IPS-15b (cell line): ENCODE measurements at regions not wholly inside any gene's neighbourhood (a gene's known extent, or its start where the extent isn't known, plus 50 kb on each side); places are given as distances from the start of the nearest gene placed in this dataset.
A peak's percentile ranks its signal among the peaks of the same experiment; 100 is the strongest.

Experiments used
- H3K27me3 ChIP-seq: one replicate; pipeline ENCODE4 v1.6.1; 2013; ENCODE audit warnings: low read length; ENCODE audit not compliant: control insufficient read depth, insufficient read depth
- H3K36me3 ChIP-seq: one replicate; pipeline ENCODE4 v1.6.1; 2013; ENCODE audit warnings: low read length; ENCODE audit not compliant: control insufficient read depth, insufficient read depth
- H3K4me1 ChIP-seq: one replicate; pipeline ENCODE4 v1.6.1; 2013; ENCODE audit warnings: mild to moderate bottlenecking, low read length; ENCODE audit not compliant: control insufficient read depth, insufficient read depth
- H3K4me3 ChIP-seq: one replicate; pipeline ENCODE4 v1.5.1; 2013; ENCODE audit warnings: low read depth, low read length
- H3K9ac ChIP-seq: one replicate; pipeline ENCODE4 v1.6.1; 2013; ENCODE audit warnings: low read depth, mild to moderate bottlenecking, low read length
- H3K9me3 ChIP-seq: one replicate; pipeline ENCODE4 v1.6.1; 2013; ENCODE audit warnings: mild to moderate bottlenecking, low read length; ENCODE audit not compliant: control insufficient read depth, insufficient read depth

DNA sequence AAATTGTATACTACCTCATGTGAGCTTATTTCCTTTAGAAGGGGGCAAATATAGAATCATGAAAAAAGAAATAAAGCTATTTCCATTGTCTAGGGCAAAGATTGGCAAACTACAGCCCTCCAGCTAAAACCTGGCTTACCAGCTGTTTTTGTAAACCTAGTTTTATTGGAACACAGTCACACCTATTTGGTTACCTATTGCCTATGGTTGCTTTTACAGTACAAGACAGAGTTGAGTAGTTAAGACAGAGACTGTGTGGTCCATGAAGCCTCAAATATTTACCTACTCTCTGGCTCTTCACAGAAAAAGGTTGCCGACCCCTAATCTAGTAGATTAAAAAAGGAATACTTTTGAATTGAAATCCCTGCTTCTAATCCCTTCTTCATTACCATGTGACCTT is 88.8 kb upstream of the ENPP6 start:
- Histone ChIP-seq H3K4me3 (no peak overlapping the region), H3K9me3 (no peaks in the 10 kb centered on the region), H3K36me3 (no peaks in the 10 kb centered on the region), H3K4me1 (no peaks in the 10 kb centered on the region), H3K27me3 (no peaks in the 10 kb centered on the region), H3K9ac (no peak overlapping the region)

DNA sequence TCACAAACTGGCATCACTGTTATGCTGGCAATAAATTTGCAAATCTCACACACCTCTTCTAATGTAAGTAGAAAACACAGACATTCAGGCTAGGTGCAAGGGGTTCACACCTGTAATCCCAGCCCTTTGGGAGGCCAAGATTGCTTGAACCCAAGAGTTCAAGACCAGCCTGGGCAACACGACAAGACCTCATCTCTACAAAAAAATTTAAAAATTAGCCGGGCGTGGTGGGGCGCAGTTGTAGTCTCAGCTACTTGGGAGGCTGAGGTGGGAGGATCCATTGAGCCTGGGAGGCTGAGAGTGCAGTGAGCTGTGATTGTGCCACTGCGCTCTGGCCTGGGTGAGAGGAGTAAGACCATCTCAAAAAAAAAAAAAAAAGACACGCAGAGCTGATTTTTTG is 83.1 kb upstream of the ENPP6 start:
- no peaks in the 10 kb centered on the region for H3K4me1 ChIP-seq
- H3K9ac ChIP-seq, result no peak overlapping the region
- H3K9me3 ChIP-seq, result no peaks in the 10 kb centered on the region
- no peaks in the 10 kb centered on the region for H3K36me3 ChIP-seq
- no peaks in the 10 kb centered on the region for H3K27me3 ChIP-seq
- no peak overlapping the region for H3K4me3 ChIP-seq

DNA sequence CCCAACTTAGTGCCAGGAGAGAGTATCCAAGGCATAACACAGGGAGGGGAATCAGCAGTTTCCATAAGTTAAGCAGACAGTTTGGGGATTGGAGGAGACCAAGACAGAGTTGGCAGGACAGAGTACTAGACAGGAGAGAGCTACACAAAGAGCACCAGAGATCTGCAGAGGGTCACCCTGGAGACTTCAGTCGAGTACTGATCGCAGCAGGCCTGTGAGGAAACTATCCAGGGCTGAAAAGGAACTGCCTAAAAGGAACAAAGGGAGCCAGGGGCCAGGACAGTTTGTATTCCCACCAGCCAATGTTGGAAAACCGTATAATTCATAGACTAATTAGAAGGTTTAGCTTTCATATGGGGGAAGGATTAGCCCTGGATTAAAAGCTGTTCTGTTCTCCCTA is 80.6 kb upstream of the ENPP6 start:
- Histone ChIP-seq H3K4me3 (no peak overlapping the region), H3K9ac (no peak overlapping the region), H3K36me3 (no peaks in the 10 kb centered on the region), H3K4me1 (no peaks in the 10 kb centered on the region), H3K9me3 (no peaks in the 10 kb centered on the region), H3K27me3 (no peaks in the 10 kb centered on the region)

- Histone ChIP-seq H3K36me3 (no peaks in the 10 kb centered on the region), H3K27me3 (no peaks in the 10 kb centered on the region), H3K4me3 (no peak overlapping the region), H3K9ac (no peak overlapping the region), H3K9me3 (no peaks in the 10 kb centered on the region), H3K4me1 (no peaks in the 10 kb centered on the region)
Observed at GRCh38 chr4:184295206-184295605, 77.5 kb upstream of the ENPP6 start.

- no peaks in the 10 kb centered on the region for H3K36me3 ChIP-seq
- H3K27me3 ChIP-seq, result no peaks in the 10 kb centered on the region
- no peaks in the 10 kb centered on the region for H3K4me1 ChIP-seq
- H3K4me3 ChIP-seq, result no peak overlapping the region
- no peak overlapping the region for H3K9ac ChIP-seq
- H3K9me3 ChIP-seq, result no peaks in the 10 kb centered on the region
Observed at GRCh38 chr4:184294606-184295133, 77.0 kb upstream of the ENPP6 start.

GRCh38 chr4:184293552-184293951 is 75.9 kb upstream of the ENPP6 start:
- Histone ChIP-seq H3K36me3 (no peaks in the 10 kb centered on the region), H3K27me3 (no peaks in the 10 kb centered on the region), H3K4me1 (no peaks in the 10 kb centered on the region), H3K9ac (no peak overlapping the region), H3K4me3 (no peak overlapping the region), H3K9me3 (no peaks in the 10 kb centered on the region)

DNA sequence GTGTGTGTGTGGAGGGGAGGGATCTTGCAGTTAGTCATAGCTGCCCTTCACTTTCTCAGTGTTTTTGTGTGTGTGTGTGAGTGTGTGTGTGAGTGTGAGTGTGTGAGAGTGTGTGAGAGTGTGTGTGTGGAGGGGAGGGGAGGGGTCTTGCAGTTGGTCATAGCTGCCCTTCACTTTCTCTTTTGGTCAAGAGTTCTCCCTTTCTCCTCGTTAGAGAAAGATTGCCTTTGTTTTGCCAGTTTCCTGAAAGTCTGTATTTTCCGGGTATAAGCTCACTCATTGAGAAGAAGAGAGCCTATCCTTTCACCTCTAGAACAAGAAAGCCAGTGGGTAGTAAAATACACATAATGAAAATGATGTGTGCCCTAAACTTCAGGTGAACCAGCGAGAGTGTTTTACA is 75.2 kb upstream of the ENPP6 start:
- Histone ChIP-seq H3K4me3 (no peak overlapping the region), H3K4me1 (peaks cover 4% of the 10 kb centered on the region), H3K36me3 (no peaks in the 10 kb centered on the region), H3K9me3 (no peaks in the 10 kb centered on the region), H3K9ac (no peak overlapping the region), H3K27me3 (no peaks in the 10 kb centered on the region)

GRCh38 chr4:184292465-184292867 is 74.8 kb upstream of the ENPP6 start:
- Histone ChIP-seq H3K27me3 (no peaks in the 10 kb centered on the region), H3K9me3 (no peaks in the 10 kb centered on the region), H3K9ac (no peak overlapping the region), H3K4me3 (no peak overlapping the region), H3K4me1 (peaks cover 4% of the 10 kb centered on the region), H3K36me3 (no peaks in the 10 kb centered on the region)

DNA sequence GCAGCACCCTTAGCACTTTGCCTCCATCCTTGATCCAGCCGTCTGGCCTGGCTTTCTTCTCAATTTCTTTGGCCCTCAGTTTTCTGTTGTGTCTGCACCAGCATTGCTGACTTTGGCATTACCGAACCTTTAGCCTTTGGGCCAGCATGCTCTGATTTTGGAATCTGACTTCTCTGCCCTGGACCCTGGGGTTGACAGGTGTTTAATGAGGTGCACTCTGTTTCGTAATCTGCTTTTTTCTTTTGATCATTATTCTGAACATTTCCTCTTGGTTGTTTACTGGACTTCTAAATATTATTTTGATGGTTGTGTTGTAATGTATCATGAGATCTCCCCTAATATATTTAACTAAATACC is 71.5 kb upstream of the ENPP6 start:
- Histone ChIP-seq H3K4me1 (peaks cover 4% of the 10 kb centered on the region), H3K9ac (no peak overlapping the region), H3K4me3 (no peak overlapping the region), H3K36me3 (no peaks in the 10 kb centered on the region), H3K9me3 (no peaks in the 10 kb centered on the region), H3K27me3 (no peaks in the 10 kb centered on the region)

GRCh38 chr4:184288451-184289178 is 70.9 kb upstream of the ENPP6 start:
- Histone ChIP-seq H3K9me3 (no peaks in the 10 kb centered on the region), H3K9ac (no peak overlapping the region), H3K4me1 (peaks cover 4% of the 10 kb centered on the region), H3K27me3 (no peaks in the 10 kb centered on the region), H3K4me3 (no peak overlapping the region), H3K36me3 (no peaks in the 10 kb centered on the region)

DNA sequence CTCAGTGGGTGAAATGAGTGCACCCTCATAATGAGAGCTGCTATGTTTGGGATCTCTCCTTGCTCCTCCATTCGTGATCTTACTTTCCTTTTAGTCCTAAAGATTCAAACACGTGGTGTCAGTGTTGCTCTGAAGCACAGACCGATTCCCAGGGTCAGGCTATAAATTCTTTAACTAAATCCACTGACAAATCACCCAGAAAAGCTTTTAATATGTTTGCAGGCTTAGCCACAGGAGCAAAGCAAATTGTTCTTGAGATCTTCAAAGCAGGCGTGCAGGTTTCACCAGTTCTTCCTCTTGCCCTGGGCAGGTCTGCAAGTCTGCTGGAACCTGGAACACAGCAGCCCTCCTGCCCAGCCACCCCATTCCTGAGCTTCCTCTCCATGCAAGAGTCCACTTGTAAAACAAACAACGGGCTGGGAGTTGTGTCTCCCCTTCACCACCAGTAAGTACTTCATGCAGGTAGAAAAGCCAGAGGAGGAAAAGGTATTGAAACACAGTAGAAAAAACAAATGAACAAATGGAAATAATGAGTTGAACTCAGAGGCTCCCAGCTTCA is 70.1 kb upstream of the ENPP6 start:
- no peak overlapping the region for H3K4me3 ChIP-seq
- no peaks in the 10 kb centered on the region for H3K9me3 ChIP-seq
- peak overlapping the region; percentile 37 for H3K9ac ChIP-seq
- H3K4me1 ChIP-seq, result peaks cover 4% of the 10 kb centered on the region
- no peaks in the 10 kb centered on the region for H3K27me3 ChIP-seq
- H3K36me3 ChIP-seq, result no peaks in the 10 kb centered on the region

DNA sequence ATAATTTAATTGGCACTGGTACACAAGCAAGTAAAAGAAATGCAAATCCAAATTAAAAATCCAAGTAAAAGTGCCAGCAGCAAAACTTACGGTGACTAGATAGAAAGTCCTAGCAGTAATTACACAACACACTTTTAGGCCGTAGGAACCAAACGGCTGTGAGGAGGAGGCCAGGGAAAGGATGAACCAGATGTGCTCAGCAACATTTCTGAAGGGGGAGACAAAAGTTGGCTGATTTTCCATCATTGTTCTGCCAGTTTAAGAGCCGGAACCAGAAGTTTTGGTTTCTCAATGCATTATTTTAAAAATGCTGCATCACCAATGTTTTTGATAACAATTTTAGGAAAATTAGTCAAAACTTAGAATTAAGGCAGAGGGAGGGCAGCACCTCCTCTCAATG is 68.7 kb upstream of the ENPP6 start:
- Histone ChIP-seq H3K4me3 (no peak overlapping the region), H3K9ac (no peak overlapping the region), H3K36me3 (no peaks in the 10 kb centered on the region), H3K4me1 (peaks cover 4% of the 10 kb centered on the region), H3K9me3 (no peaks in the 10 kb centered on the region), H3K27me3 (no peaks in the 10 kb centered on the region)
